Left ventricle myocardium superior (tissue), 1 donor: ENCODE measurements at regions not wholly inside any gene's neighbourhood (a gene's known extent, or its start where the extent isn't known, plus 50 kb on each side); places are given as distances from the start of the nearest gene placed in this dataset.

Experiments used
- ATAC-seq: fragments of 200-7000 bp; cut with Tn5 transposase; one replicate; pipeline ENCODE4 v1.9.1; 2020; ENCODE audit warnings: mild to moderate bottlenecking, moderate library complexity
- DNase-seq: peaks from one replicate; pipeline ENCODE4 v3.0.0-alpha.2; 2020
- intact Hi-C: fragments of 100-400 bp; cut with micrococcal nuclease; formaldehyde crosslinking; loops from one replicate; pipeline ENCODE4 v1.11.0; 2022
- donor health status: DM: no; HTN: yes; CAD: no; lungs with severe emphysema.

DNA sequence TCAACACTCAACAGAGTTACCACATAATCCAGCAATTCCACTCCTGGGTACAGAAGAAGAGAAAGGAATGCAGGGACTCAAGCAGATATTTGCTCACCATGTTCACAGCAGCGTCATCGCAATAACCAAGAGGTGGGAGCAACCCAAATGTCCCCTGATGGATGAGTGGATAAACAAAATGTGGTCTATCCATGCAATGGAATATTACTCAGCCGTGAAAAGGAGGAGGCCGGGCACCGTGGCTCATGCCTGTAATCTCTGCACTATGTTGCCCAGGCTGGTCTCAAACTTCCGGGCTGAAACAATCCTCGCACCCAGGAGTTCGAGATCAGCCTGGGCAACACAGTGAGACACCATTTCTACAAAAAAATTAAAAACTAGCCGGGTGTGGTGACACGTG, 131.7 kb downstream of the CTTN start:
- intact Hi-C loops, result no loop called here
- DNase-seq, result no peak
- ATAC-seq, result no peak

DNA sequence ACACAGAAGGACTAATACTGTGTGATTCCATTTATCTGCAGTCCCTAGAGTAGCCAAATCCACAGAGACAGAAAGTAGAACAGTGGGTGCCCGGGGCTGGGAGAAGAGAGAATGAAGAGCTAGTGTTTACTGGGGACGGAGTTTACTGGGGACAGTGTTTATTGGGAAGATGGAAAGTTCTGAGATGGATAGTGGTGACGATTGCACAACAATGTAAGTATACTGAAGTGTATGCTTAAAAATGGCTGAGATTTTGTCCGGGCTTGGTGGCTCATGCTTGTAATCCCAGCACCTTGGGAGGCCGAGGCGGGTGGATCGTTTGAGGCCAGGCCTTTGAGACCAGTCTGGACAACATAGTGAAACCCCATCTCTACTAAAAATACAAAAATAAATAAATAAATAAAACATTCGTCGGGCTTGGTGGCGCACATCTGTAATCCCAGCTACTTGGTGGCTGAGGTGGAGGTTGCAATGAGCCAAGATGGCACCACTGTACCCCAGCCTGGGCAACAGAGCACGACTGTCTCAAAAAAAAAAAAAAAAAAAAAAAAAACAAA, 132.4 kb downstream of the CTTN start:
- ATAC-seq (no peak), DNase-seq (peak; percentile 1)
- intact Hi-C loops, result no loop called here

DNA sequence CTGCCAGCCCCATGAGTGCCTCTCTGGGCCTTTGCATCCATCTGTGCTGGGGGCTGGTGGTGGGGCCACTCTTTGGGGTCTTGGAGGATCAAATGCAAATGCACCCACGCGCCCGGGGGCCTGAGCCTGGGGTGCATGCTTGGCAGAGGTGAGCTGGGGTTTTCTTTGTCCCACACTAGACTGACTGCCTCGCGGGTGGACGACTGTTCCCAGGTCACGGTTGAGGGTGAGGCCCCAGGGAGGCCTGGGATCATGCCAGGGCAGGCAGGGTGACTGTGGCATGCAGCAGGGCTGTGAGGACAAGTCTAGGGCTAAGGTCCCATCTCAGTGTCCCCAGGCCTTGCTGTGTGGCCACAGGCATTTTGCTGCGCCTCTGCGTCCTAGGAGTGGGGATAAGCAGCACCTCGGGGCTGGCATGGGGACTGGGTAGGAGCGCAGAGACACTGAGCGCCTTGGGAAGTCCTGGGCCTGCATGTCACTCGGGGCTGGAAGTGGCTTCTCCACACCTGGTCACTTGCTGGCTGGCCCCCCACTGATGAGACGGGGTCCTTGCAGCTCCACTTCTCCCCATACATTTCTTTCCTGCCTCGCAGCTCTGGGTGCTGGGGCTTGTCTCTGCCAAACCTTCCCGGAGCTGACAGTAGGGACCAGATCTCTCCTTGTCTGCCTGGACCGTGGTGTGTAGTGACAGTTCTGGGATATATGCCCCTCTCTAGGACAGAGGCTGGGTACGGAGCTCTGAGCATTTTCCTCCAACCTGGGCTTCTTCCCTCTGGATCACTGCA, 133.1 kb downstream of the CTTN start:
- intact Hi-C loops, result no loop called here
- ATAC-seq, result no peak
- peak; percentile 23 for DNase-seq

DNA sequence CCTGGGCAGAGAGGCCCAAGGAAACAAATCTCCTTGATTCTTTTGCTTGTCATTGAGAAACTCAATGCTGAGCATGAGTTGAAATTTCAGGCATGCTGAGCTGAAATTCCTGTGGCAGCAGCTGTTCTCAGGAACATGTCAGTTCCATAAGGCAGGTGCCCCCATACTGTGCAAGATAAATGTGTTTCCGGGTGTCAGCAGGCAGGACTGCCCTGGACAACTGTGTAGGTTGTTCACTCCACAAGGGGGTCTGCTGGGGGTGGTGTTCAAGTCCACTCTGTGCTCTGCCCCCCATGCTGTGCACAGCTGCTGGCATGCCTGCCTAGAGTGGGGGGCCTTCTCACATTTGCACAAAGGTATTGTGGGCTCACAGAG, 133.7 kb downstream of the CTTN start:
- ATAC-seq, result no peak
- DNase-seq, result peak; percentile 3
- intact Hi-C loops, result no loop called here

DNA sequence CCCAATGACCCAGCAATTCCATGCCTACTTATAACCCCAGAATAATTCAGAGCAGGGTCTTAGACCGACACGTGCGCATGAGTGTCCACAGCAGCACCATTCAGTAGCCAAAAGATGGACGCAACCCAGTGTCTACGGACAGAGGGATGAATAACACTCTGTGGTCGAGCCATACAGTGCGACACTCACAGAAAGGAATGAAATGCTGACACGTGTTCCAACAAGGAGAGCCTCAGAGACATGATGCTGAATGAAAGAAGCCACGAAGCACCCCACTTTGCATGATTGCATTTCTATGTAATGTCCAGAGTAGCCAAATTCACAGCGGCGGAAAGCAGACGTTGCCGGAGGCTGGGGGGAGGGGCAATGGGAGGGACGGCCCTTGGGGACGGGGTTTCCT, 134.4 kb downstream of the CTTN start:
- intact Hi-C loops, result no loop called here
- ATAC-seq (no peak), DNase-seq (peak; percentile 15)

DNA sequence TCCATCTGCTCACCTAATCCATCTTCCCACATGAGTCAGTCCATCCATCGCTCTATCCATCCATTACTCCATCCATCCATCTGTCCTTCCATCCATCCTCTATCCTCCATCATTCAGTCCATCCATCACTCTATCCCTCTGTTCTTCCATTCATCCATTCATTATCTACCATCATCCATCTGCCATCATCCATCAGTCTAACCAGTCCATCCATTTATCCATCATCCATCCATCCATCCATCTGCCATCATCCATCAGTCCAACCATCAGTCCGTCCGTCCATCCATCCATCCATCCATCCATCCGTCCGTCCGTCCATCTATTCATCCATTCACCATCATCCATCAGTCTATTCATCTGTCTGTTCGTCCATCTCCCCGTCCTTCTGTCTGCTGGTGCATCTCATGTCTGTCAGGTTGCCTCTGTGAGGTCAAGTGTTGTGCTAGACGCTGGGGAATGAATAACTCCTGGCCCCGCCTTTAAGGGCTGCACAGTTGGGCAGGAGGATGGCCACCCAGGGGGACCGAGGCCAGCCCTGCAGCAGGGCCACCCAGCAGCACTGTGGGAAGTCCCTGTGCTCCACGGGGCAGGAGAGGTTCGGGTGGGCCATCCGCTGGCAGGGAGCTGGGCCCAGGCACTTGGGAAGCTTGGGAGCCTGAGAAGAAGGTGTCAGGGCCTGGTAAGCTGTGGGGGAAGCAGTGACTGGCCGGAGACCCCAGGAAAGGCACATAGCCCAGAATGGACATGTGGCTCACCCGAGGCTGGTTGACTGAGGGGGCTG, 137.1 kb downstream of the CTTN start:
- DNase-seq (peak; percentile 7), ATAC-seq (no peak)
- intact Hi-C loops, result no loop called here

DNA sequence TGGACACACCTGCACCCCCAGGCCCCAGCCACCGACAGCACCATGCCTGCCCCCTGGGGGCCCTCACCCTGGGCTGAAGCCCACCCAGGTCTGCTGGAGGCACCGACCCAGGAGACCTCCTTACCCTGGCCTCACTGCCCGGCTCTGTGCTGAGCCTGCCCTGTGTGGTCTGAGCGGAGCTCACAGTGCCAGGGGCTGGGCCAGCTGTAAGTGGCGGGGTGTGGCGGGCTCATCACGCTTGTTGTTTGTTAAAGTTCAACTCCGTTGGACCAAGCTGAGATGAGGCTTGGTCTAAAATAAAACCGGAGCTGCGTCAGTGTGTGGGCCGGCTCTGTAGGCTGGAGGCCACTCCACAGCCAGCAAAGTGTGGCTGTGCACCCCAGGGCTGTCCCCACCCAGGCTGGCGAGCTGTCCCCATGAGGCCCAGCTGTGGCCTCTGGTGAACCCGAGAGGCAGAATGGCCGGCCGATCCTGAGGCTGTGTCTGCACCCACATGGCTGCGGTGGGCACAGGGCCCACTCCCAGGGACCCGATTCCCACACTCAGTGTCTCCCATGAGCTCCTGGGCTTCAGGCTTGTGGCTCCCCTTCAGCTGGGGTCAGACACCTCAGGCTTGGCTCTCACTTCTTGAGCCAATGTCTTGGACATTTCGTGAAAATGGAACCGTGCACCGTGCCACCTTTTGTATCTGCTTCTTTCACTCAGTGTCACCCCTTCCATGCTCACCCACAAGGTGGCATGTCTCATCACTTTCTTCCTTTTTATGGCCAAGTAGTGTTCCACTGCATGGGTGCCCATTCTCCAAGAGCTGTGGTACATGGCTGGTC, 137.9 kb downstream of the CTTN start:
- intact Hi-C loops, result no loop called here
- DNase-seq (peak; percentile 26), ATAC-seq (no peak)

DNA sequence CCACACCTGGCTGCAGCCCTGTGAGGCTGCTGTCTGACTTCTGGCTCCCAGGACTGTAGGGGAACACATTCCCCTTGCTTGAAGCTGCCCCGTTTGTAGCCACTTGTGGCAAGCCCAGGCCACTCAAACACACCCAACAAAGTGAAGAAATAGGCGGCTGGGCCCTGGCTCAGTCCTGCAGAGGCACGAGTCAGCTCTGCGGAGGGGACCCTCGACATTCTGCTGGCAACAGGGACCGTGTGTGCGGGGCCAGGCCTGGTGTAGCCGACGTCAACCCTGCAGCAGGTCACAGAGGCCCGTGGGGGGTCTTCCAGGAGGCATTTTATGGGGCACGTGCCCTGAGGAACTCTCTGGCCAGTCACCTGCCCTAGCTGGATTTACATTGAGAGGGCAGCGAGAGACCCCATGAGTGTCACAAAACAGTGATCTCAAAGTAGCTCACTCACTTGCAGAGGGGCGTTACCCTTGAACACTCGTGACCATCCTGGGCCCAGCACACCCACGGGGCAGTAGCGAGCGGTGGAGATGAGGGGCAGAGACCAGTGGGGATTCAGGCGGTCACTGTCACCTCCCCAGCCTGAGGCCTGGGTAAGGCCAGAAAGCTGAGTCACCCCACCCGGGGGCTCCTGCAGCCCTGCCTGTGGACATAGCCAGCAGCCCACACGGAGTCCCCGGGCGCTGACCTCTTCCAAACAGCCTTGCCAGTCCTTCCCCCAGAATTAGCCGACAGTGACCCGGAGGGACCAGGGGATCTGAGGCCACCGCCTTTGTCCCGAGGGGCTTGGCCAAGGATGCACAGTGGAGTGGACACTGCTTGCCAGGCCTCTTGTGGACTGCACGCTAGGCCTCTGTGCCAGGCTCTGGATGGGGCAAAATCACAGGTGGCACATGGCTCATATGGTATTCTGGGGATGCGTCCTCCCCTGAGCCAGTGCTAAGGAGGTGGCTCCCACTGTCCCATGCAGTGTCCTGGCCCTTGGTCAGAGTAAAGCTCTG, 139.5 kb downstream of the CTTN start:
- ATAC-seq (no peak), DNase-seq (peak; percentile 14)
- intact Hi-C loops, result no loop called here

DNA sequence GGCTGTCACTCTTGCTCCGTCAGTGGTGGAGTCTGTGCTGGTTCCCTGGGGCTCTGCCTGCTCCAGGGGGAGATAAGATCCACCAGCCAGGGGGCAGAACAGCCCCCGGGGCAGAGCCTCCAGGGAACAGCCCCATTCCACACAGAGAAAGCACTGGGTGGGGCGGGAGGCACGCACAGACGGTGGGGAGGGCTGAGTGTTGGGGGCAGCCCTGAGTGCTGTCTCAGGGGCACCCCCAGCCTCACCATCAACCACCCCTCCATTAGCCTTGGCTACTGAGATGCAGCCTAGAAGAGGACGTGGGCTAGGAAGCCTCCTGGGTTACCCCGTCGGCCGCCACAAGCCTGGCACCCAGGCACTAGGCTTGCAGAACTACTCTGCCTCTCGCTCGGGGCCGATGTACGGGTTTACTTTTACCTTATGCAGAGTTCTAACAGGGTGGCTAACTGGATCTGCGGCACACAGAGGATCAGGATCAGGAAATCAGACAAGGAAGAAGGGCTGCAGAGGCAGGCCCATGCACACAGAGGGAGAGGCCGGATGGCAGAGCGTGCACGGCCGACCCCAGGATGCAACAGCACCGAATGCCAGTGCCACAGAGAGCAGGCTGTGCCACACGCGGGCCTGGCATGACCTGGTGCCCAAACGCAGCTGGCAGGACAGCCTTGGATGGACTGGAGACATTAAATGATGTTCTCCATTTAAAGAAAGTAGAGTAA, 140.5 kb downstream of the CTTN start:
- intact Hi-C loops, result no loop called here
- ATAC-seq (no peak), DNase-seq (peak; percentile 14)

DNA sequence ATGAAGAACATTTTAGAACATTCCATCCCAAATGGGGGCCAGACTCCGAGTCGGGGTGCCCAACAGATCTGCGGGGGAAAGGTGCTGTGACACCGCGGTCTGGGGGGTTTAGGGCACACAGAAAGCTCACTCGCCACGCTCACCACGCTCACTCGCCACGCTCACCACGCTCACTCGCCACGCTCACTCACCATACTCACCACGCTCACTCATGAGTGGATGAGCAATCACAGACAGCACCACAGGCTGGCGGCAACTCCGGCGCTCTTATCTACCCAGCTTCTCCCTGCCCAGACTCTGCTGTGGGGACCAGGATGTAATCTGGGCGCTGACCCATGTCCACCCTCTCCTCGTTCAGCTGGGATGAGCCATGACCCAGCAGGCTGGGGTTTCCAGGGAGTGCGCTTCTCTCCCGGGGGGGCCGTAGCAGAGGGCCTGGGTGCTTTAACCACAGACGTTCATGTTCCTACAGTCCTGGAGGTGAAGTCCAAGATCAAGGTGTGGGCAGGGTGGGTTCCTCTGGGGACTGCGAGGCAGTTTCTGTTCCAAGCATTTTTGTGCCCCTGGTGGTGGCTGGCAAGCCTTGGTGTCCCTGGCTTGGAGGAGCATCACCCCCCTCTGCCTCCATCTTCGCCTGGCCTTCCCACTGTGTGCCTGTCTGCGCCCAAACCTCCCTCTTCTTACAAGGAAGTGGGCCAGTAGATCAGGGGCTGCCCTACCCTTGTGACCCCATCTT, 141.2 kb downstream of the CTTN start:
- intact Hi-C loops, result no loop called here
- peak; percentile 3 for DNase-seq

DNA sequence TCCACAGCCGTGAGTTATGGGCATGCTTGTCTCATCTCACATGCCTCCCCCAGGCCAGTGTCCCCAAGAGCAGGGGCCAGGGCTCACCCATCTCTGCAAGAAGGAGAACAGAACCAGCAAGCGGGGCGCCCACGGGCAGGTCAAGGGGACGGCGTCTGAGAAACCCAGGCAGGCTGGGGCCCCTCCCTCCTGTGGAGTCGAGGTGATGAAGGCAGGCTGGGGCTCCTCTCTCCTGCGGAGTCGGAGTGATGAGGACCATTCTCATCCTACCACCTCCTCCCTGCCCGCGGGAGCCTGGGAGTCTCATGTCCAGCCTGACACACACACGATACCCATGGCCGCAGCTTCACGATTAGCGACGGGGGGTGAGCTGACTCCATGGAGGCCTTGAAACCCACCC, 141.9 kb downstream of the CTTN start:
- intact Hi-C loops, result no loop called here
- ATAC-seq, result no peak
- DNase-seq, result peak; percentile 12

More for the DNA sequence above, 141.2 kb downstream of the CTTN start:
- no peak for ATAC-seq

DNA sequence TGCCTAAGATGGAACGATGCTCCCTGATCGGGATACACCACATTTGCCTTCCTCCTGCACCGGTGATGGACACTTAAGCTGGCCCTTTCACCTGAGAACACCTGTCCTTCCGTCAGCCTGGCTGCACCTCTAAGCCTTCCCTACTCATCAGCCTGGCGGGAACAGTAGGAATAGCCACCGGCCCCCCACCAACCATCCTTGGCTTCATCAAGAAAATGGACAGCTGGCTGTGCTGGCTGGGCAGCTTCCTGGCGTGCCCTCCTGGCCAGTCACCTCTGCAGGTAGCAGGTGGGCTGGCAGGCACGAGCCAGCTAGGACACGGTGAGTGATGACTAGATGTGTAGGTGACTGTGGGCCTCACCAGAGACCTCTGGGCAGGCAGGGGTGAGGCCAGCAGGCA, 142.8 kb downstream of the CTTN start:
- ATAC-seq (no peak), DNase-seq (no peak)

DNA sequence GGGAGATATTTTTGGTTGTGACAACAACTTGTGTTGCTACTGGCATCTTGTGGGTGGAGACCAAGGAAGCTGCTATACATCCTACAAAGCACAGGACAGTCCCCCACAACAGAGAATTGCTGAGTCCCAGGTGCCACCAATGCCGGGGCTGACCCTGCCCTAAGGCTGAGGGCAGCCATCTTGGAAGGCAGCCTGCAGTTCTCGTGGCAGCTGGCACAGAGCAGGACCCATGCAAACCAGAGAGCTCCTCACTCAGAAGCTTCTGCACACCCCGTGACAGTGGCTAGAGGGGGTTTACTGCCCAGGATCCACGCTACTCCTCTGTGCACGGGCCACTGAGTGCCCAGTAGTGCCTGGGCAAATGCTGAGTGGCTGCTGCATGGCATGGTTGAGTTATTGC, 143.4 kb downstream of the CTTN start:
- intact Hi-C loops, result no loop called here
- DNase-seq (no peak), ATAC-seq (no peak)

More for the DNA sequence above, 142.8 kb downstream of the CTTN start:
- intact Hi-C loops, result no loop called here

DNA sequence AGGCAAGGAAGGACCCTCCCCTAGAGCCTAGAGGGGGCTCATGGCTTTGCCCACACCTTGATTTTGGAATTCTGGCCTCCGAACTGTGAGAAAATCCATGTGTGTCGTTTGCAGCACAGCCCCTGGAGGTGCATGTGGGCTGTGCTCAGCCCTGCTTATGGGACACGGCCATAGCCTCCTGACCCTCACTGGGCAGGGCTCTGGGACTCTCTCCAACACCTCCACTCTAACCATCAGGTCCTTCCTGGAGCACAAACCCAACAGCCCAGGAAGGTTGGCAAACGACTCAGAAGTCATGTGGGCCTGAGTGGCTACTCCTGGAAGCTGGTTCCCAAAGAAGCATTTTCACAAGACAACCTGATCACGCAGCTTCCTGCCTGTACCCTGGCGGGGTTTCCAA, 144.1 kb downstream of the CTTN start:
- intact Hi-C loops, result no loop called here
- no peak for DNase-seq
- ATAC-seq, result no peak

DNA sequence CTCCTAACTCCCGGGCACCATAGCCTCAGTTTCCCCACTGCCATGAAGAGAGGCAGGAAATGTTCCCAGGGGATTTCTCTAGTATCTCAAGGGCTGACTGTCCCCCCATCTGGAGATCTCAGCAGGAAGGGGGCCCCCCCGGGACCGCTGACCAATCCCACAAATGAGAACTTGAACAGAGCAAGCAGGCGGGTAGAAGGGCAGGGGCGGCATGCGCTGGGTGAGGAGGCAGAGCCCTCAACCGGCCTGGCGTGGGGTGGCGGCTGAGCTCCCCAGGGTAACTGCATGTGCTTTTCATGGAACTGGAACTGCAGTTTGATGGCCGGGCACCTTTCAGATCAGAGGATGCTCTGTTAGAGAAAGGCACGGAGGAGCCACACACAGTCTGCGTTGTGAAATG, 144.5 kb downstream of the CTTN start:
- no peak for DNase-seq
- intact Hi-C loops, result no loop called here
- ATAC-seq, result no peak

DNA sequence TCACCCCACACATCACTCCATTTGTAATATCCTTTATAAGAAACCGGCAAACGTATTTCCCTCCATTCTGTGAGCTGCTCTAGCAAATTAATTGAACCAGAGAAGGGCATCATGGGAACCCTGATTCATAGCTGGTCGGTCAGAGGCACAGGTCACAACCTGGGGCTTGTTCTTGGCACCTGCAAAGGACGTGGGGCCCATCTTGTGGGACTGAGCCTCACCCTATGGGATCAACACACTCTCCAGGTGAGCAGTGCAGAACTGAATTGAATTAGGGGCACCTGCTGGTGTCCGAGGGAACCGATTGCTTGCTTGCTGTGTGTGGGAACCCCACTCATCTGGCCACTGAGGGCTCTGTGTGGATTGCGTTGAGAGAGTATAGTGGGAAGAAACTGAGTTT, 145.3 kb downstream of the CTTN start:
- intact Hi-C loops, result no loop called here
- ATAC-seq (no peak), DNase-seq (no peak)

DNA sequence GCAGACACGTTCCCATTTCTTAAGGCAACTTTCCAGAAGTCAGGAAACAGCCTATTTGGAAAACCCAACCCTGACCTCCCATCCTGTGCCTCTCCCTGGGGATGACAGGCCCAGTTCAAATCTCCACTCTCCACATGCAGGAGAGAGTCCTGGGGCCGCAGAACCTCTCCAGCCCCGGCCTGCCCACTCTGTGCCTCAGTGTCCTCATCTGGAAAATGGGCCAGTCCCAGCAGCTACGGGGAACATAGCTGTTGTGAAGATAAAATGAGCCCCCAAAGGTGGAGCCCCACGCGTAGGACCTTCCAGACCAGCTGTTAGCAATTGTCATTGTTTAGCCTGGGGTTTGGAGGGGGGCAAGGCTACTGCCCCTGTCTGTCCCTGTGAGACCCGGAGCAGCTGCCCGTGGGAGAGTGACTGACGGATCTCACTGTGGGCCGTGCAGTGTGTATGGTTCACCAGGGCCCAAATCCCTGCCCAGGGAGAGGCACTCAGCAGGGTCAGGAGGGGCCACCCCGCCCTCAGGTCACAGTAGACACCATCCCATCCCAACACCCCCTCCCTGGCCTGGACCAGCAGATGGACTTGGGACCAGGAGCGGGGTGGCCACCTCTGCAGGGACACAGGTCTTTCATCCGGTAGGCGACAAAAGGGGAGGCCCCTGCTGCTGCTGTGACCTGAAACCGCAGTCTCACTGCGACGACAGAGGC, 145.9 kb downstream of the CTTN start:
- intact Hi-C loops, result no loop called here
- DNase-seq, result no peak
- ATAC-seq, result no peak
